ENCODE measurements at regions not wholly inside any gene's neighbourhood (a gene's known extent, or its start where the extent isn't known, plus 50 kb on each side); places are given as distances from the start of the nearest gene placed in this dataset.

DNA sequence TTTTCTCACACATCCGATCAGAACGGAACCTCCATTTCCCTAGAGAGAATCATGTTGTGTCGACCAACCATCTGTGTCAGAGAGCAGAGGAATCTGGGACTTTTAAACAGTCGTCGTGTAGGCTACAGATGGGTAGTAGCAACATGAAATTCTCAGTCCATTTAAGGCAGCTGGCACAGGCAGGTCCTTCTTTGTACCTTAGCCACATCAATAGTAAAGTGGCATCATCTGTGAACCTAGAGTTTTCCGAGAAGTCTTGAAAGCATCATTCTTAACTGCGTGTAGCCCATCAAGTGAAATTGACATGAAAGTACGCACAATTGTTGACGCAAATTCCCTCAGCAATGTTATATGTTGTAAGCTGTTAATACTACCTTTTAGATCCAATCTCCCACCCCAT, 114.5 kb upstream of the GRM7 start:
- Histone ChIP-seq H4K20me1 (replicated peaks; ENCODE audit: control insufficient read depth, extremely low read depth, insufficient read depth, low read length) (no peaks in the 10 kb centered on the region), H3K9ac (replicated peaks; ENCODE audit: extremely low read depth, insufficient read depth, low read length) (no peak overlapping the region), H3K4me3 (replicated peaks in 1 of 3; ENCODE audit: insufficient read depth in 1 of 3, low read depth in 1 of 3, low read length in 3 of 3) (no peak overlapping the region), H3K9me3 (replicated peaks; ENCODE audit: control insufficient read depth, insufficient read depth, low read length) (peaks cover 3% of the 10 kb centered on the region), H3K27ac (ENCODE audit: insufficient read depth, low read depth, low read length) (no peak overlapping the region), H3K36me3 (ENCODE audit: control insufficient read depth in 2 of 2, extremely low read depth in 1 of 2, insufficient read depth in 2 of 2, low read length in 2 of 2) (no peaks in the 10 kb centered on the region), H3K9me1 (replicated peaks; ENCODE audit: control insufficient read depth, extremely low read depth, insufficient read depth, low read length) (no peaks in the 10 kb centered on the region), H2AFZ (ENCODE audit: low read depth, low read length) (no peak overlapping the region), H3K27me3 (ENCODE audit: control insufficient read depth in 2 of 2, insufficient read depth in 2 of 2, low read length in 2 of 2) (no peaks in the 10 kb centered on the region), H3K4me2 (ENCODE audit: insufficient read depth, low read length) (no peak overlapping the region), H3K79me2 (ENCODE audit: control insufficient read depth, insufficient read depth, low read length) (no peaks in the 10 kb centered on the region), H3K4me1 (ENCODE audit: control insufficient read depth, extremely low read depth, insufficient read depth, low read length) (no peaks in the 10 kb centered on the region)
- ChIA-PET POLR2A (no interaction called here), CTCF (no interaction called here)
- no peak for FAIRE-seq
- dilution Hi-C loops (cut with MboI; ENCODE audit: extremely low pct_ligation_motif_present, low sequenced_read_pairs), result no loop called here
- intact Hi-C loops (cut with micrococcal nuclease), result no loop called here
- TF ChIP-seq, protein P1, sequence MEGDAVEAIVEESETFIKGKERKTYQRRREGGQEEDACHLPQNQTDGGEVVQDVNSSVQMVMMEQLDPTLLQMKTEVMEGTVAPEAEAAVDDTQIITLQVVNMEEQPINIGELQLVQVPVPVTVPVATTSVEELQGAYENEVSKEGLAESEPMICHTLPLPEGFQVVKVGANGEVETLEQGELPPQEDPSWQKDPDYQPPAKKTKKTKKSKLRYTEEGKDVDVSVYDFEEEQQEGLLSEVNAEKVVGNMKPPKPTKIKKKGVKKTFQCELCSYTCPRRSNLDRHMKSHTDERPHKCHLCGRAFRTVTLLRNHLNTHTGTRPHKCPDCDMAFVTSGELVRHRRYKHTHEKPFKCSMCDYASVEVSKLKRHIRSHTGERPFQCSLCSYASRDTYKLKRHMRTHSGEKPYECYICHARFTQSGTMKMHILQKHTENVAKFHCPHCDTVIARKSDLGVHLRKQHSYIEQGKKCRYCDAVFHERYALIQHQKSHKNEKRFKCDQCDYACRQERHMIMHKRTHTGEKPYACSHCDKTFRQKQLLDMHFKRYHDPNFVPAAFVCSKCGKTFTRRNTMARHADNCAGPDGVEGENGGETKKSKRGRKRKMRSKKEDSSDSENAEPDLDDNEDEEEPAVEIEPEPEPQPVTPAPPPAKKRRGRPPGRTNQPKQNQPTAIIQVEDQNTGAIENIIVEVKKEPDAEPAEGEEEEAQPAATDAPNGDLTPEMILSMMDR (IDR thresholded peaks at IDR 0.05; ENCODE audit: extremely low read depth in 1 of 2, insufficient read depth in 1 of 2, low read depth in 1 of 2, low read length in 2 of 2), result no peak
- TF ChIP-seq POLR2A (IDR thresholded peaks at IDR 0.05; ENCODE audit: low read depth, low read length) (no peak), MAX (IDR thresholded peaks at IDR 0.05; ENCODE audit: insufficient read depth, insufficient read length) (no peak), GATA2 (IDR thresholded peaks at IDR 0.05; ENCODE audit: insufficient read depth, insufficient read length, low read depth, low read length) (no peak), EZH2 (IDR thresholded peaks at IDR 0.05; ENCODE audit: borderline replicate concordance, low read depth, low read length, severe bottlenecking) (no peak), MYC (IDR thresholded peaks at IDR 0.05; ENCODE audit: low read depth, low read length) (no peak), FOS (IDR thresholded peaks at IDR 0.05; ENCODE audit: borderline replicate concordance, insufficient read depth, low read length) (no peak)
- DNase-seq (ENCODE audit: low read depth, low spot score), result no peak
- BruUV-seq (replicated peaks), result no TSS peak

- Histone ChIP-seq H3K9ac (replicated peaks; ENCODE audit: extremely low read depth, insufficient read depth, low read length) (no peak overlapping the region), H3K36me3 (ENCODE audit: control insufficient read depth in 2 of 2, extremely low read depth in 1 of 2, insufficient read depth in 2 of 2, low read length in 2 of 2) (no peaks in the 10 kb centered on the region), H3K4me3 (replicated peaks in 1 of 3; ENCODE audit: insufficient read depth in 1 of 3, low read depth in 1 of 3, low read length in 3 of 3) (no peak overlapping the region), H3K27ac (ENCODE audit: insufficient read depth, low read depth, low read length) (no peak overlapping the region), H3K4me2 (ENCODE audit: insufficient read depth, low read length) (no peak overlapping the region), H3K4me1 (ENCODE audit: control insufficient read depth, extremely low read depth, insufficient read depth, low read length) (no peaks in the 10 kb centered on the region), H2AFZ (ENCODE audit: low read depth, low read length) (no peak overlapping the region), H3K9me3 (replicated peaks; ENCODE audit: control insufficient read depth, insufficient read depth, low read length) (peaks cover 3% of the 10 kb centered on the region), H3K79me2 (ENCODE audit: control insufficient read depth, insufficient read depth, low read length) (no peaks in the 10 kb centered on the region), H3K9me1 (replicated peaks; ENCODE audit: control insufficient read depth, extremely low read depth, insufficient read depth, low read length) (no peaks in the 10 kb centered on the region), H3K27me3 (ENCODE audit: control insufficient read depth in 2 of 2, insufficient read depth in 2 of 2, low read length in 2 of 2) (no peaks in the 10 kb centered on the region), H4K20me1 (replicated peaks; ENCODE audit: control insufficient read depth, extremely low read depth, insufficient read depth, low read length) (no peaks in the 10 kb centered on the region)
- no peak for TF ChIP-seq POLR2A (IDR thresholded peaks at IDR 0.05; ENCODE audit: low read depth, low read length)
- TF ChIP-seq, protein P1 (IDR thresholded peaks at IDR 0.05; ENCODE audit: extremely low read depth in 1 of 2, insufficient read depth in 1 of 2, low read depth in 1 of 2, low read length in 2 of 2), result no peak
- no peak for TF ChIP-seq GATA2 (IDR thresholded peaks at IDR 0.05; ENCODE audit: insufficient read depth, insufficient read length, low read depth, low read length)
- no peak for TF ChIP-seq EZH2 (IDR thresholded peaks at IDR 0.05; ENCODE audit: borderline replicate concordance, low read depth, low read length, severe bottlenecking)
- no peak for TF ChIP-seq MYC (IDR thresholded peaks at IDR 0.05; ENCODE audit: low read depth, low read length)
- TF ChIP-seq MAX (IDR thresholded peaks at IDR 0.05; ENCODE audit: insufficient read depth, insufficient read length), result no peak
- TF ChIP-seq JUN (IDR thresholded peaks at IDR 0.05; ENCODE audit: borderline replicate concordance, insufficient read depth, insufficient read length, low read depth), result no peak
- no peak for TF ChIP-seq POLR2AphosphoS5 (IDR thresholded peaks at IDR 0.05; ENCODE audit: insufficient read depth, low read depth, low read length)
- TF ChIP-seq FOS (IDR thresholded peaks at IDR 0.05; ENCODE audit: borderline replicate concordance, insufficient read depth, low read length), result no peak
- DNase-seq (ENCODE audit: low read depth, low spot score), result no peak
- dilution Hi-C loops (cut with MboI; ENCODE audit: extremely low pct_ligation_motif_present, low sequenced_read_pairs) (no loop called here), intact Hi-C loops (cut with micrococcal nuclease) (no loop called here)
- ChIA-PET POLR2A (no interaction called here), CTCF (no interaction called here)
- no peak for FAIRE-seq
- no TSS peak for BruUV-seq (replicated peaks)
Measured at GRCh38 chr3:6747017-6747416, 113.9 kb upstream of the GRM7 start.

Data from endothelial cell of umbilical vein (primary cell).